CD4-positive, alpha-beta T cell treated with Interleukin-10 for 1 hour (primary cell): ENCODE measurements at regions not wholly inside any gene's neighbourhood (a gene's known extent, or its start where the extent isn't known, plus 50 kb on each side); places are given as distances from the start of the nearest gene placed in this dataset.
A peak's percentile ranks its signal among the peaks of the same experiment; 100 is the strongest.

Experiments
- DNase-seq: peaks from one replicate; pipeline ENCODE4 v3.0.0-alpha.2; 2020

GRCh38 chr2:22282916-22283315 is 1102.1 kb upstream of the KLHL29 start:
- no peak for DNase-seq

GRCh38 chr2:22283436-22283835 is 1101.5 kb upstream of the KLHL29 start:
- no peak for DNase-seq

- DNase-seq: no peak
Measured at GRCh38 chr2:22290302-22290701, 1094.7 kb upstream of the KLHL29 start.

GRCh38 chr2:22290909-22291473 is 1094.0 kb upstream of the KLHL29 start:
- DNase-seq: no peak

GRCh38 chr2:22301228-22301627 is 1083.8 kb upstream of the KLHL29 start:
- DNase-seq: no peak

GRCh38 chr2:22326250-22326649 is 1058.7 kb upstream of the KLHL29 start:
- DNase-seq: no peak

- no peak for DNase-seq
Measured at GRCh38 chr2:22329211-22330154, 1055.5 kb upstream of the KLHL29 start.

GRCh38 chr2:22336414-22336813 is 1048.6 kb upstream of the KLHL29 start:
- DNase-seq: no peak

- DNase-seq: no peak
Measured at GRCh38 chr2:22340716-22341115, 1044.3 kb upstream of the KLHL29 start.

- DNase-seq: no peak
Measured at GRCh38 chr2:22347306-22347705, 1037.7 kb upstream of the KLHL29 start.

- no peak for DNase-seq
Measured at GRCh38 chr2:22350621-22351020, 1034.4 kb upstream of the KLHL29 start.

- peak; percentile 6 for DNase-seq
Measured at GRCh38 chr2:22355816-22356433, 1029.1 kb upstream of the KLHL29 start.

- no peak for DNase-seq
Measured at GRCh38 chr2:22359071-22359672, 1025.8 kb upstream of the KLHL29 start.

GRCh38 chr2:22360735-22361374 is 1024.1 kb upstream of the KLHL29 start:
- no peak for DNase-seq

GRCh38 chr2:22361571-22361970 is 1023.4 kb upstream of the KLHL29 start:
- no peak for DNase-seq

- DNase-seq: no peak
Measured at GRCh38 chr2:22375096-22375495, 1009.9 kb upstream of the KLHL29 start.

- no peak for DNase-seq
Measured at GRCh38 chr2:22377268-22377667, 1007.7 kb upstream of the KLHL29 start.

- DNase-seq: no peak
Measured at GRCh38 chr2:22382479-22383169, 1002.4 kb upstream of the KLHL29 start.

GRCh38 chr2:22397847-22398246 is 987.1 kb upstream of the KLHL29 start:
- DNase-seq: no peak

GRCh38 chr2:22403748-22404147 is 981.2 kb upstream of the KLHL29 start:
- DNase-seq: no peak

GRCh38 chr2:22406625-22407024 is 978.4 kb upstream of the KLHL29 start:
- DNase-seq: no peak

GRCh38 chr2:22420076-22420475 is 964.9 kb upstream of the KLHL29 start:
- DNase-seq: no peak
